IMR-90 (cell line): ENCODE measurements at regions not wholly inside any gene's neighbourhood (a gene's known extent, or its start where the extent isn't known, plus 50 kb on each side); places are given as distances from the start of the nearest gene placed in this dataset.

ENCODE experiments used
- ATAC-seq: fragments of 200-7000 bp; cut with Tn5 transposase; 2 replicates; pipeline ENCODE4 v1.9.1; 2020; ENCODE audit warnings: low read depth, mild to moderate bottlenecking, moderate library complexity
- BruUV-seq: library from RNA; stranded (reverse); fragments of 400-500 nt; replicated peaks from 2 replicates; lab custom pipeline; 2021; lab: Mats Ljungman, UMichigan
- CTCF ChIA-PET: fragments of 300-600 bp; formaldehyde crosslinking; extraction: SDS; loops from one replicate; lab custom pipeline; 2021; ENCODE audit warnings: antibody characterized with exemption; lab: Yijun Ruan, JAX
- POLR2A ChIA-PET: fragments of 300-600 bp; sonication (Branson Sonifier 250); formaldehyde crosslinking; loops from one replicate; lab custom pipeline; 2022; ENCODE audit warnings: antibody characterized with exemption; ENCODE audit not compliant: unreplicated experiment; lab: Charles Lee
- DNase-seq: peaks from one replicate; pipeline ENCODE4 v3.0.0; 2013
- H2AFZ ChIP-seq: replicated peaks from 2 replicates; pipeline ENCODE3; 2013; ENCODE audit warnings: low read length, mild to moderate bottlenecking; ENCODE audit not compliant: poor library complexity
- H2AK5ac ChIP-seq: 2 replicates; pipeline ENCODE4 v1.6.1; 2013; ENCODE audit warnings: low read depth, low read length, inconsistent platforms
- H2AK9ac ChIP-seq: replicated peaks from 2 replicates; pipeline ENCODE3; 2013; ENCODE audit warnings: mild to moderate bottlenecking, low read depth, low read length, moderate library complexity; ENCODE audit not compliant: poor library complexity
- H2BK120ac ChIP-seq: 2 replicates; pipeline ENCODE4 v1.6.1; 2013; ENCODE audit warnings: low read depth, low read length, inconsistent platforms
- H2BK15ac ChIP-seq: 3 replicates; pipeline ENCODE4 v1.6.1; 2013; ENCODE audit warnings: low read depth, low read length, inconsistent platforms
- H2BK20ac ChIP-seq: 2 replicates; pipeline ENCODE4 v1.6.1; 2013; ENCODE audit warnings: low read depth, mild to moderate bottlenecking, inconsistent platforms, low read length, moderate library complexity
- H2BK5ac ChIP-seq: 2 replicates; pipeline ENCODE4 v1.6.1; 2013; ENCODE audit warnings: mild to moderate bottlenecking, low read depth, low read length, inconsistent platforms; ENCODE audit not compliant: poor library complexity, severe bottlenecking
- H3K14ac ChIP-seq: replicated peaks from 2 replicates; pipeline ENCODE4 v1.6.1; 2013; ENCODE audit warnings: low read depth, low read length, inconsistent platforms
- H3K18ac ChIP-seq: 2 replicates; pipeline ENCODE4 v1.6.1; 2013; ENCODE audit warnings: low read depth, low read length, control low read depth
- H3K23ac ChIP-seq: 2 replicates; pipeline ENCODE4 v1.6.1; 2013; ENCODE audit warnings: low read depth, low read length, inconsistent platforms
- H3K27ac ChIP-seq: 2 replicates; pipeline ENCODE4 v1.5.1; 2013; ENCODE audit warnings: mild to moderate bottlenecking, control low read depth, low read length; ENCODE audit not compliant: insufficient read depth
- H3K27me3 ChIP-seq: 2 replicates; pipeline ENCODE4 v1.6.1; 2013; ENCODE audit warnings: low read length; ENCODE audit not compliant: control insufficient read depth, insufficient read depth
- H3K36me3 ChIP-seq: 2 replicates; pipeline ENCODE4 v1.6.1; 2013; ENCODE audit warnings: low read length, mixed read lengths; ENCODE audit not compliant: control insufficient read depth, insufficient read depth
- H3K4ac ChIP-seq: 2 replicates; pipeline ENCODE4 v1.6.1; 2013; ENCODE audit warnings: low read depth, low read length, inconsistent platforms
- H3K4me1 ChIP-seq: 2 replicates; pipeline ENCODE4 v1.6.1; 2013; ENCODE audit warnings: low read length, mixed read lengths; ENCODE audit not compliant: control insufficient read depth, insufficient read depth
- H3K4me2 ChIP-seq: 2 replicates; pipeline ENCODE4 v1.6.1; 2013; ENCODE audit warnings: low read depth, mild to moderate bottlenecking, control low read depth, low read length, moderate library complexity
- H3K4me3 ChIP-seq: 2 replicates; pipeline ENCODE4 v1.5.1; 2013; ENCODE audit warnings: low read depth, mild to moderate bottlenecking, control low read depth, low read length, moderate library complexity; ENCODE audit not compliant: insufficient read depth
- H3K56ac ChIP-seq: 2 replicates; pipeline ENCODE4 v1.6.1; 2013; ENCODE audit warnings: low read length, inconsistent platforms; ENCODE audit not compliant: insufficient read depth; ENCODE audit errors: extremely low read depth
- H3K79me1 ChIP-seq, 2 experiments: 2 replicates each; pipeline ENCODE4 v1.6.1; 2013; ENCODE audit warnings: low read length in 2 of 2, inconsistent platforms in 1 of 2, low read depth in 1 of 2
- H3K9ac ChIP-seq: 2 replicates; pipeline ENCODE4 v1.6.1; 2013; ENCODE audit warnings: low read depth, low read length, control low read depth
- H3K9me1 ChIP-seq: 2 replicates; pipeline ENCODE4 v1.6.1; 2013; ENCODE audit warnings: low read length, inconsistent platforms; ENCODE audit not compliant: insufficient read depth
- H3K9me3 ChIP-seq: 2 replicates; pipeline ENCODE4 v1.6.1; 2013; ENCODE audit warnings: low read length; ENCODE audit not compliant: control insufficient read depth, insufficient read depth
- H4K20me1 ChIP-seq: 2 replicates; pipeline ENCODE4 v1.6.1; 2013; ENCODE audit warnings: low read length, inconsistent platforms; ENCODE audit not compliant: insufficient read depth
- H4K5ac ChIP-seq: 2 replicates; pipeline ENCODE4 v1.6.1; 2013; ENCODE audit warnings: mild to moderate bottlenecking, low read depth, low read length, control low read depth
- H4K8ac ChIP-seq, 2 experiments: 2 replicates each; pipeline ENCODE4 v1.6.1; 2013; ENCODE audit warnings: low read depth in 2 of 2, low read length in 2 of 2, control low read depth in 1 of 2, inconsistent platforms in 1 of 2
- H4K91ac ChIP-seq: 2 replicates; pipeline ENCODE4 v1.6.1; 2013; ENCODE audit warnings: low read depth, low read length, inconsistent platforms; ENCODE audit not compliant: insufficient read depth
- BHLHE40 ChIP-seq: fragments of 150-350 bp; IDR thresholded peaks from 2 replicates; pipeline ENCODE4 v1.6.1; 2016; ENCODE audit warnings: mild to moderate bottlenecking, low read depth, low read length
- CEBPB ChIP-seq: IDR thresholded peaks from 2 replicates; pipeline ENCODE4 v1.6.1; 2012; ENCODE audit warnings: low read depth, low read length, improper control_type of control experiment
- CHD1 ChIP-seq: IDR thresholded peaks from 2 replicates; pipeline ENCODE4 v1.6.1; 2012; ENCODE audit warnings: low read depth, low read length, improper control_type of control experiment
- FOS ChIP-seq: fragments of 150-350 bp; IDR thresholded peaks from 2 replicates; pipeline ENCODE4 v1.6.1; 2016; ENCODE audit warnings: low read depth, low read length
- MAFK ChIP-seq: IDR thresholded peaks from 2 replicates; pipeline ENCODE4 v1.6.1; 2012; ENCODE audit warnings: low read depth, low read length, improper control_type of control experiment
- MAZ ChIP-seq: IDR thresholded peaks from 2 replicates; pipeline ENCODE4 v1.6.1; 2012; ENCODE audit warnings: low read depth, mild to moderate bottlenecking, low read length, improper control_type of control experiment, moderate library complexity, borderline replicate concordance
- NFE2L2 ChIP-seq: fragments of 150-350 bp; IDR thresholded peaks from 2 replicates; pipeline ENCODE4 v1.6.1; 2016; ENCODE audit warnings: low read depth, mild to moderate bottlenecking, low read length
- POLR2A ChIP-seq: IDR thresholded peaks from 2 replicates; pipeline ENCODE4 v1.6.1; 2012; ENCODE audit warnings: mild to moderate bottlenecking, low read depth, low read length
- RCOR1 ChIP-seq: IDR thresholded peaks from 2 replicates; pipeline ENCODE4 v1.6.1; 2012; ENCODE audit warnings: mild to moderate bottlenecking, low read length, improper control_type of control experiment; ENCODE audit not compliant: insufficient replicate concordance
- RFX5 ChIP-seq: IDR thresholded peaks from 2 replicates; pipeline ENCODE4 v1.8.0; 2012; ENCODE audit warnings: low read depth, mild to moderate bottlenecking, low read length, moderate library complexity
- SMC3 ChIP-seq: fragments of 150-350 bp; IDR thresholded peaks from 2 replicates; pipeline ENCODE4 v1.6.1; 2016; ENCODE audit warnings: low read depth, mild to moderate bottlenecking, antibody characterized with exemption, low read length, moderate library complexity
- WGBS, 2 experiments: methylation state at CpG; one replicate each; pipeline versions ENCODE4 v1.1.5 to v1.1.7; 2013; ENCODE audit warnings: missing lambda C conversion rate in 2 of 2; ENCODE audit not compliant: insufficient read length in 1 of 2; ENCODE audit errors: extremely low coverage in 2 of 2; 5-methylcytosine and 5-hydroxymethylcytosine counted together
- dilution Hi-C: fragments of 300-500 bp; cut with HindIII; formaldehyde crosslinking; loops from one replicate; pipeline ENCODE4 v1.14.3; 2018; ENCODE audit warnings: low sequenced_read_pairs; ENCODE audit not compliant: unreplicated experiment
- in situ Hi-C: fragments of 300-500 bp; cut with MboI; formaldehyde crosslinking; loops from 3 replicates; pipeline ENCODE4 v1.14.3; 2019; ENCODE audit warnings: low sequenced_read_pairs, inconsistent platforms, mixed read lengths
- intact Hi-C: fragments of 100-400 bp; cut with micrococcal nuclease; formaldehyde crosslinking; loops from 2 replicates; pipeline ENCODE4 v1.10.0; 2022
- TF ChIP-seq, protein P1 (sequence below): fragments of 150-350 bp; IDR thresholded peaks from 2 replicates; pipeline ENCODE4 v1.6.1; 2017; ENCODE audit warnings: mild to moderate bottlenecking, antibody characterized with exemption, low read length, low read depth
- TF ChIP-seq, protein P2 (sequence below): fragments of 150-350 bp; IDR thresholded peaks from 2 replicates; pipeline ENCODE4 v1.6.1; 2016; ENCODE audit warnings: low read depth, mild to moderate bottlenecking, low read length, moderate library complexity, borderline replicate concordance

DNA sequence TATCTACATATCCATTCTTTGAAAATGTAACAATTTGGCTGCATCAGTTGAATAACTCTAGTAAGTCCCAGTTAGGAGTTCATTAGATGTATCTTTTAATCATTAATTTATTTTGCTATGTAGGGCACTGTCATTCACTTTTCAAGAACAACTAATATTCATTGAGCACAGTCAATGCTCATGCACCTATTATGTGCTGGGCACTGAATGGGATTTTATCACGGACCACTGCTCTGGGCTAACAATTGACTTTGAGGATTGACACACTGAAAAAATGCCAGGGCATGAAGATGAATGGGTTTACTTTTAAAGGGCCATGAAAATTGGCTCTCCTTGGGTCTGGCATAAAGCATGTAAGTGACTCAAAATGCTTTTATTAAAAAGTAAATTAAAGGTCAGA is 375.2 kb downstream of the PLPP3 start:
- Histone ChIP-seq H3K9me1 (no peaks in the 10 kb centered on the region; the same call in 1 of the 2 replicates), H2BK120ac (no peak overlapping the region), H4K20me1 (no peaks in the 10 kb centered on the region), H3K36me3 (no peaks in the 10 kb centered on the region), H3K4me1 (0 out of 2 replicates have a peak, but pooled peaks cover 2% of the 10 kb centered on the region), H3K4me3 (no peak overlapping the region), H4K91ac (no peak overlapping the region), H3K56ac (no peak overlapping the region), H3K27me3 (no peaks in the 10 kb centered on the region), H3K27ac (no peak overlapping the region), H2AFZ (no peak overlapping the region), H3K79me1 (no peaks in the 10 kb centered on the region), H4K8ac (no peak overlapping the region), H3K9ac (no peak overlapping the region), H2BK15ac (no peak overlapping the region), H2AK9ac (no peak overlapping the region), H2BK20ac (no peak overlapping the region), H2BK5ac (no peak overlapping the region), H3K23ac (no peak overlapping the region), H4K5ac (no peak overlapping the region), H2AK5ac (no peak overlapping the region), H3K14ac (no peak overlapping the region), H3K9me3 (peaks cover 17% of the 10 kb centered on the region), H3K18ac (no peak overlapping the region), H3K4ac (no peak overlapping the region), H3K4me2 (no peak overlapping the region)
- CTCF ChIA-PET, result no interaction called here
- dilution Hi-C loops, result no loop called here
- TF ChIP-seq, protein P1, sequence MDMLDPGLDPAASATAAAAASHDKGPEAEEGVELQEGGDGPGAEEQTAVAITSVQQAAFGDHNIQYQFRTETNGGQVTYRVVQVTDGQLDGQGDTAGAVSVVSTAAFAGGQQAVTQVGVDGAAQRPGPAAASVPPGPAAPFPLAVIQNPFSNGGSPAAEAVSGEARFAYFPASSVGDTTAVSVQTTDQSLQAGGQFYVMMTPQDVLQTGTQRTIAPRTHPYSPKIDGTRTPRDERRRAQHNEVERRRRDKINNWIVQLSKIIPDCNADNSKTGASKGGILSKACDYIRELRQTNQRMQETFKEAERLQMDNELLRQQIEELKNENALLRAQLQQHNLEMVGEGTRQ, result no peak
- TF ChIP-seq RCOR1, result no peak
- TF ChIP-seq MAZ, result no peak
- TF ChIP-seq, protein P2, sequence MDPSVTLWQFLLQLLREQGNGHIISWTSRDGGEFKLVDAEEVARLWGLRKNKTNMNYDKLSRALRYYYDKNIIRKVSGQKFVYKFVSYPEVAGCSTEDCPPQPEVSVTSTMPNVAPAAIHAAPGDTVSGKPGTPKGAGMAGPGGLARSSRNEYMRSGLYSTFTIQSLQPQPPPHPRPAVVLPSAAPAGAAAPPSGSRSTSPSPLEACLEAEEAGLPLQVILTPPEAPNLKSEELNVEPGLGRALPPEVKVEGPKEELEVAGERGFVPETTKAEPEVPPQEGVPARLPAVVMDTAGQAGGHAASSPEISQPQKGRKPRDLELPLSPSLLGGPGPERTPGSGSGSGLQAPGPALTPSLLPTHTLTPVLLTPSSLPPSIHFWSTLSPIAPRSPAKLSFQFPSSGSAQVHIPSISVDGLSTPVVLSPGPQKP, result no peak
- no peak for TF ChIP-seq NFE2L2
- TF ChIP-seq RFX5, result no peak
- no peak for TF ChIP-seq FOS
- TF ChIP-seq MAFK, result no peak
- no peak for TF ChIP-seq CHD1
- no peak for TF ChIP-seq POLR2A
- TF ChIP-seq CEBPB, result no peak
- no peak for TF ChIP-seq BHLHE40
- TF ChIP-seq SMC3, result no peak
- intact Hi-C loops, result no loop called here
- no TSS peak for BruUV-seq
- DNase-seq (no peak), ATAC-seq (no peak)
- in situ Hi-C loops, result no loop called here
- POLR2A ChIA-PET, result no interaction called here
- WGBS, 2 experiments, result no CpG with 5 or more reads among the region's 1 CpG
